ENCODE measurements at regions not wholly inside any gene's neighbourhood (a gene's known extent, or its start where the extent isn't known, plus 50 kb on each side); places are given as distances from the start of the nearest gene placed in this dataset.

DNA sequence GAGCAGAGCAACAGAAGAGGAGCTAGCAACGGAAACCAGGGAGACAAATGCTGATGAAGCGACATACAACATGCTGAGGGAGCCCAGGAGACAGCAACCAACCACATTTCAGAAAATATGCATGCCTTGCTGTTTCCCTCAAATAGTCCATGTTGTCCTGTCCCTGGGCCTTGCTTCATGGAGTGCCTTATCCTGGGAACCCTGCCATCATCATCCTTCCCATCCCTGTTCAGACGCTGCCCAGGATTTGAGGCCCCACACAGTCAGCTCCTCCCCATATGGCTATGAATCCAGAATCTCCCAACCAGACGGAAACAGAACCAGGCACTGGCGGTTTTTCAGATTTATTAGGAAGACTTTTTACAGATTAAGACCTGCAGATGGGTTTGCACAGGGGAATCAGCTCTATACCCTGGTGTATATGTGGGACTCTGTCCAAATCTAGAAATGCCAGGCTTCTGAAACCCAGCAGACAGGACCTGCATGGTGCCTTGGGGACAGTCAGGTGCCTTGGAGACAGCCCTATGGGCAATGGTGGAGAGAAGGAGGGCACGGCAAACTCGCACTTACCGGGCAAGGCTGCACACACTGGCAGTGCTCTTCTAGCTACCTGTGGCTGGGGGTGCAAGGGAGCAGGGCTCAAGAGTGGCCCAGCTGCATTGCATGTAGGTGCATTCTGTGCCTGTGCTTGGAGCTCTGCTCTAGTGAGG lies 199.7 kb upstream of the MAMLD1 start:
- H3K79me2 ChIP-seq (ENCODE audit: low read length): no peaks in the 10 kb centered on the region
- peaks cover 8% of the 10 kb centered on the region for H3K4me1 ChIP-seq (ENCODE audit: insufficient read depth, low read length)
- no peaks in the 10 kb centered on the region for H3K36me3 ChIP-seq (ENCODE audit: low read depth, low read length)
- ATAC-seq (no peak), DNase-seq (no peak)
- no peak overlapping the region for H3K4me3 ChIP-seq (ENCODE audit: low read length)
- ChIA-PET POLR2A (ENCODE audit: unreplicated experiment) (no interaction called here), CTCF (interaction anchor here (0.7 kb wide), 1 partner anchor 18 kb away, joined by 4 read pairs; no protein-coding TSS in a partner anchor)
- no peaks in the 10 kb centered on the region for H3K27me3 ChIP-seq (ENCODE audit: low read length)
- intact Hi-C loops (cut with micrococcal nuclease): no loop called here
- H2AFZ ChIP-seq (ENCODE audit: low read length): no peak overlapping the region
- TF ChIP-seq, protein P1, sequence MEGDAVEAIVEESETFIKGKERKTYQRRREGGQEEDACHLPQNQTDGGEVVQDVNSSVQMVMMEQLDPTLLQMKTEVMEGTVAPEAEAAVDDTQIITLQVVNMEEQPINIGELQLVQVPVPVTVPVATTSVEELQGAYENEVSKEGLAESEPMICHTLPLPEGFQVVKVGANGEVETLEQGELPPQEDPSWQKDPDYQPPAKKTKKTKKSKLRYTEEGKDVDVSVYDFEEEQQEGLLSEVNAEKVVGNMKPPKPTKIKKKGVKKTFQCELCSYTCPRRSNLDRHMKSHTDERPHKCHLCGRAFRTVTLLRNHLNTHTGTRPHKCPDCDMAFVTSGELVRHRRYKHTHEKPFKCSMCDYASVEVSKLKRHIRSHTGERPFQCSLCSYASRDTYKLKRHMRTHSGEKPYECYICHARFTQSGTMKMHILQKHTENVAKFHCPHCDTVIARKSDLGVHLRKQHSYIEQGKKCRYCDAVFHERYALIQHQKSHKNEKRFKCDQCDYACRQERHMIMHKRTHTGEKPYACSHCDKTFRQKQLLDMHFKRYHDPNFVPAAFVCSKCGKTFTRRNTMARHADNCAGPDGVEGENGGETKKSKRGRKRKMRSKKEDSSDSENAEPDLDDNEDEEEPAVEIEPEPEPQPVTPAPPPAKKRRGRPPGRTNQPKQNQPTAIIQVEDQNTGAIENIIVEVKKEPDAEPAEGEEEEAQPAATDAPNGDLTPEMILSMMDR (conservative IDR thresholded peaks at IDR 0.05; ENCODE audit: low read depth, low read length): no peak
- TF ChIP-seq EZH2phosphoT487 (IDR thresholded peaks at IDR 0.05; ENCODE audit: borderline replicate concordance, low read length) (no peak), EZH2 (IDR thresholded peaks at IDR 0.05; ENCODE audit: low read length, unreplicated experiment) (no peak)
- H3K9me2 ChIP-seq (replicated peaks; ENCODE audit: low read length): no peaks in the 10 kb centered on the region
- BruUV-seq (replicated peaks): no TSS peak
- no peaks in the 10 kb centered on the region for H3F3A ChIP-seq (ENCODE audit: low read length, unreplicated experiment)
- H3K9ac ChIP-seq (ENCODE audit: low read length): no peak overlapping the region
- no peak overlapping the region for H3K27ac ChIP-seq (ENCODE audit: low read length)
- no peaks in the 10 kb centered on the region for H4K20me1 ChIP-seq (ENCODE audit: low read length)
- no peak overlapping the region for H3K4me2 ChIP-seq (ENCODE audit: low read length)
- no peaks in the 10 kb centered on the region for H3K9me3 ChIP-seq (ENCODE audit: low read length)

DNA sequence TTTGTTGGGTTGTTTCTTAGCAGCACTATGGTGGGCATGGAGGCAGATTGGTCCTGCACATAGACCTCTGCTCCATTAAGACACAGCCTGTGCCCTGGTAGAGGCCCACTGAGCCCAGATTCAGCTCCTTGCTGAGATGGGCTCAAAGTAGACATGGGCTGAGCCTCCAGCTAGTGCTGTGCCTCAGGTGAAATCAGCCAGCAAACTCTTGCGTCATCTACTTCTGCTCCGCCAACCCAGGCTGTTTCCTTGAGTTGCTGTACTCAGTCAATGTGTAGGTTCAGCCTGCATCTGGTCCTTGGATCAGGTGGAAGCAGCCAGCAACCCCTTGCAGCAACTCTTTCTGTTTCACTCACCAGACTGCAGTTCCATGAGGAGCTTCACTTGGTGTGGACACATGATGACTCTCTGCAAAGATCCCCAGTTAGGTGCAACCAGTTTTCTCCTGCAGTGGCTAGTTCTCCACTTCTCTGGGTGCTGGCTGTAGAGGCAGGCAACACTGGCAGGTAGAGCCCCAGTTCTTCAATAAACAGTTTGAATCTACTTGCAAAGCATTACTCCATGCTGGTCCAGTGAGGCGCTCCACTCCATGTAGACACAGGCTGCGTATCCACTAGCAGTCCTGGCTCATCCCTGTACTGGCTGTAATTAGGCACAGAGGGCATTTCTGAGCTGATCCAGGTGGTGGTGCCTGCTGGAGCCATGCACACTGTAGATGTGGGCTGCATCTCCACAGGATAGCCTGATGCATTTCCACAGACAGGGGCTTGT lies 199.0 kb upstream of the MAMLD1 start:
- H3K9me2 ChIP-seq (replicated peaks; ENCODE audit: low read length): no peaks in the 10 kb centered on the region
- no peak overlapping the region for H3K27ac ChIP-seq (ENCODE audit: low read length)
- no peak for TF ChIP-seq EZH2 (IDR thresholded peaks at IDR 0.05; ENCODE audit: low read length, unreplicated experiment)
- TF ChIP-seq, protein P1 (conservative IDR thresholded peaks at IDR 0.05; ENCODE audit: low read depth, low read length): no peak
- no peak for TF ChIP-seq EZH2phosphoT487 (IDR thresholded peaks at IDR 0.05; ENCODE audit: borderline replicate concordance, low read length)
- no peak overlapping the region for H3K4me3 ChIP-seq (ENCODE audit: low read length)
- no peaks in the 10 kb centered on the region for H4K20me1 ChIP-seq (ENCODE audit: low read length)
- no peaks in the 10 kb centered on the region for H3F3A ChIP-seq (ENCODE audit: low read length, unreplicated experiment)
- H3K9me3 ChIP-seq (ENCODE audit: low read length): no peaks in the 10 kb centered on the region
- no TSS peak for BruUV-seq (replicated peaks)
- ChIA-PET CTCF (no interaction called here), POLR2A (ENCODE audit: unreplicated experiment) (no interaction called here)
- no peaks in the 10 kb centered on the region for H3K79me2 ChIP-seq (ENCODE audit: low read length)
- no peak overlapping the region for H2AFZ ChIP-seq (ENCODE audit: low read length)
- peaks cover 8% of the 10 kb centered on the region for H3K4me1 ChIP-seq (ENCODE audit: insufficient read depth, low read length)
- H3K4me2 ChIP-seq (ENCODE audit: low read length): no peak overlapping the region
- ATAC-seq (no peak), DNase-seq (no peak)
- no peaks in the 10 kb centered on the region for H3K27me3 ChIP-seq (ENCODE audit: low read length)
- no peak overlapping the region for H3K9ac ChIP-seq (ENCODE audit: low read length)
- no peaks in the 10 kb centered on the region for H3K36me3 ChIP-seq (ENCODE audit: low read depth, low read length)
- intact Hi-C loops (cut with micrococcal nuclease): no loop called here

All from PC-3 (cell line).